Stimulated activated effector memory CD8-positive, alpha-beta T cell treated with anti-CD3 and anti-CD28 coated beads, Interleukin-12 subunit alpha, Interleukin-12 subunit beta, amount 100 ng/mL, for 72 hours (primary cell): ENCODE measurements at regions not wholly inside any gene's neighbourhood (a gene's known extent, or its start where the extent isn't known, plus 50 kb on each side); places are given as distances from the start of the nearest gene placed in this dataset.

ENCODE experiments used
- ATAC-seq: fragments of 150-1000 bp; cut with Tn5 transposase; 2 replicates; pipeline ENCODE4 v1.10.0; 2021
- DNase-seq, 2 donors: peaks; one replicate each; pipeline ENCODE4 v3.0.0; 2021 to 2022; ENCODE audit warnings: low spot score in 2 of 2
- H3K27ac Mint-ChIP-seq: one replicate; pipeline ENCODE4 v1.8.0; 2022; ENCODE audit warnings: mild to moderate bottlenecking, mixed read lengths
- H3K36me3 Mint-ChIP-seq: one replicate; pipeline ENCODE4 v1.8.0; 2022; ENCODE audit warnings: mild to moderate bottlenecking, mixed read lengths
- H3K4me1 Mint-ChIP-seq: one replicate; pipeline ENCODE4 v1.8.0; 2022; ENCODE audit warnings: mixed read lengths
- H3K4me3 Mint-ChIP-seq: one replicate; pipeline ENCODE4 v1.8.0; 2022; ENCODE audit warnings: mild to moderate bottlenecking, mixed read lengths
- H3K9me3 Mint-ChIP-seq: one replicate; pipeline ENCODE4 v1.8.0; 2022; ENCODE audit warnings: mixed read lengths

- ATAC-seq = no peak
- Mint-ChIP-seq H3K36me3 (peaks cover 85% of the 10 kb centered on the region), H3K9me3 (no peaks in the 10 kb centered on the region), H3K4me1 (peaks cover 9% of the 10 kb centered on the region), H3K4me3 (no peak overlapping the region), H3K27ac (no peak overlapping the region)
- DNase-seq = no peak
Measured at GRCh38 chr12:124419292-124420040, 124.6 kb downstream of the RFLNA start.

GRCh38 chr12:124418791-124419190, 123.9 kb downstream of the RFLNA start:
- Mint-ChIP-seq H3K27ac (no peak overlapping the region), H3K9me3 (no peaks in the 10 kb centered on the region), H3K36me3 (peaks cover 83% of the 10 kb centered on the region), H3K4me1 (peaks cover 14% of the 10 kb centered on the region), H3K4me3 (no peak overlapping the region)
- ATAC-seq (no peak), DNase-seq (no peak)

GRCh38 chr12:124418156-124418555, 123.3 kb downstream of the RFLNA start:
- Mint-ChIP-seq H3K4me1 (peaks cover 20% of the 10 kb centered on the region), H3K9me3 (no peaks in the 10 kb centered on the region), H3K36me3 (peaks cover 83% of the 10 kb centered on the region), H3K27ac (no peak overlapping the region), H3K4me3 (no peak overlapping the region)
- DNase-seq (no peak), ATAC-seq (no peak)

GRCh38 chr12:124416516-124417395, 121.9 kb downstream of the RFLNA start:
- ATAC-seq = no peak
- no peak for DNase-seq
- Mint-ChIP-seq H3K36me3 (peaks cover 77% of the 10 kb centered on the region), H3K4me3 (no peak overlapping the region), H3K9me3 (no peaks in the 10 kb centered on the region), H3K4me1 (peaks cover 20% of the 10 kb centered on the region), H3K27ac (peak overlapping the region; percentile 65)

GRCh38 chr12:124415064-124415463, 120.2 kb downstream of the RFLNA start:
- DNase-seq (no peak), ATAC-seq (no peak)
- Mint-ChIP-seq H3K27ac (no peak overlapping the region), H3K4me1 (peaks cover 32% of the 10 kb centered on the region), H3K9me3 (no peaks in the 10 kb centered on the region), H3K36me3 (peaks cover 74% of the 10 kb centered on the region), H3K4me3 (no peak overlapping the region)

- Mint-ChIP-seq H3K9me3 (no peaks in the 10 kb centered on the region), H3K36me3 (peaks cover 64% of the 10 kb centered on the region), H3K27ac (peak overlapping the region; percentile 80), H3K4me3 (no peak overlapping the region), H3K4me1 (peaks cover 38% of the 10 kb centered on the region)
- DNase-seq (no peak), ATAC-seq (no peak)
Measured at GRCh38 chr12:124413915-124414314, 119.0 kb downstream of the RFLNA start.

- no peak for ATAC-seq
- DNase-seq = no peak
- H3K4me3 Mint-ChIP-seq = no peak overlapping the region
- peaks cover 62% of the 10 kb centered on the region for H3K36me3 Mint-ChIP-seq
- no peak overlapping the region for H3K27ac Mint-ChIP-seq
- peaks cover 38% of the 10 kb centered on the region for H3K4me1 Mint-ChIP-seq
- no peaks in the 10 kb centered on the region for H3K9me3 Mint-ChIP-seq
Measured at GRCh38 chr12:124413401-124413800, 118.5 kb downstream of the RFLNA start.

GRCh38 chr12:124412646-124413015, 117.7 kb downstream of the RFLNA start:
- peaks cover 62% of the 10 kb centered on the region for H3K36me3 Mint-ChIP-seq
- no peaks in the 10 kb centered on the region for H3K9me3 Mint-ChIP-seq
- DNase-seq (no peak), ATAC-seq (no peak)
- peaks cover 38% of the 10 kb centered on the region for H3K4me1 Mint-ChIP-seq
- no peak overlapping the region for H3K27ac Mint-ChIP-seq
- no peak overlapping the region for H3K4me3 Mint-ChIP-seq

GRCh38 chr12:124411953-124412645, 117.2 kb downstream of the RFLNA start:
- H3K36me3 Mint-ChIP-seq = peaks cover 62% of the 10 kb centered on the region
- DNase-seq (no peak), ATAC-seq (no peak)
- no peak overlapping the region for H3K4me3 Mint-ChIP-seq
- peaks cover 37% of the 10 kb centered on the region for H3K4me1 Mint-ChIP-seq
- H3K9me3 Mint-ChIP-seq = no peaks in the 10 kb centered on the region
- H3K27ac Mint-ChIP-seq = no peak overlapping the region

GRCh38 chr12:124411281-124411878, 116.5 kb downstream of the RFLNA start:
- no peaks in the 10 kb centered on the region for H3K9me3 Mint-ChIP-seq
- H3K4me3 Mint-ChIP-seq = no peak overlapping the region
- DNase-seq = no peak
- peaks cover 62% of the 10 kb centered on the region for H3K36me3 Mint-ChIP-seq
- ATAC-seq = no peak
- peaks cover 39% of the 10 kb centered on the region for H3K4me1 Mint-ChIP-seq
- H3K27ac Mint-ChIP-seq = peak overlapping the region; percentile 26

GRCh38 chr12:124410354-124411175, 115.7 kb downstream of the RFLNA start:
- peaks cover 39% of the 10 kb centered on the region for H3K4me1 Mint-ChIP-seq
- DNase-seq (no peak), ATAC-seq (no peak)
- H3K9me3 Mint-ChIP-seq = no peaks in the 10 kb centered on the region
- H3K36me3 Mint-ChIP-seq = peaks cover 56% of the 10 kb centered on the region
- H3K27ac Mint-ChIP-seq = peak overlapping the region; percentile 26
- no peak overlapping the region for H3K4me3 Mint-ChIP-seq

- Mint-ChIP-seq H3K27ac (no peak overlapping the region), H3K36me3 (peaks cover 43% of the 10 kb centered on the region), H3K4me1 (peaks cover 39% of the 10 kb centered on the region), H3K4me3 (no peak overlapping the region), H3K9me3 (no peaks in the 10 kb centered on the region)
- DNase-seq = no peak
- ATAC-seq = no peak
Measured at GRCh38 chr12:124408822-124409517, 114.1 kb downstream of the RFLNA start.

GRCh38 chr12:124407074-124407473, 112.2 kb downstream of the RFLNA start:
- peaks cover 42% of the 10 kb centered on the region for H3K36me3 Mint-ChIP-seq
- no peak overlapping the region for H3K4me3 Mint-ChIP-seq
- H3K27ac Mint-ChIP-seq = peak overlapping the region; percentile 49
- DNase-seq = no peak
- peaks cover 40% of the 10 kb centered on the region for H3K4me1 Mint-ChIP-seq
- H3K9me3 Mint-ChIP-seq = no peaks in the 10 kb centered on the region
- no peak for ATAC-seq

GRCh38 chr12:124406043-124406442, 111.2 kb downstream of the RFLNA start:
- Mint-ChIP-seq H3K9me3 (no peaks in the 10 kb centered on the region), H3K36me3 (peaks cover 45% of the 10 kb centered on the region), H3K27ac (no peak overlapping the region), H3K4me3 (no peak overlapping the region), H3K4me1 (peaks cover 42% of the 10 kb centered on the region)
- DNase-seq (no peak), ATAC-seq (no peak)
